SK-N-SH (cell line): ENCODE measurements at regions not wholly inside any gene's neighbourhood (a gene's known extent, or its start where the extent isn't known, plus 50 kb on each side); places are given as distances from the start of the nearest gene placed in this dataset.

ENCODE experiments used
- EZH2phosphoT487 ChIP-seq: fragments of 200-600 bp; sonication (generic); IDR thresholded peaks from 2 replicates; pipeline ENCODE4 v1.6.1; 2017; ENCODE audit warnings: low read depth, mixed run types, mild to moderate bottlenecking, antibody characterized with exemption, moderate library complexity, borderline replicate concordance
- FOXJ3 ChIP-seq: sonication (generic); formaldehyde crosslinking; IDR thresholded peaks from 2 replicates; pipeline ENCODE4 v1.5.1; 2020; ENCODE audit warnings: mild to moderate bottlenecking, missing genetic modification reagents
- JUND ChIP-seq: IDR thresholded peaks from 2 replicates; pipeline ENCODE4 v1.4.0; 2012
- MXI1 ChIP-seq: IDR thresholded peaks from 2 replicates; pipeline ENCODE4 v1.6.1; 2012; ENCODE audit warnings: mild to moderate bottlenecking, low read depth, low read length, improper control_type of control experiment
- NRF1 ChIP-seq: IDR thresholded peaks from 2 replicates; pipeline ENCODE4 v1.6.1; 2012; ENCODE audit warnings: low read depth, mild to moderate bottlenecking, low read length
- POLR2AphosphoS5 ChIP-seq: IDR thresholded peaks from 2 replicates; pipeline ENCODE4 v1.6.1; 2012; ENCODE audit warnings: low read depth, low read length
- SIN3A ChIP-seq: IDR thresholded peaks from 2 replicates; pipeline ENCODE4 v1.6.1; 2012; ENCODE audit warnings: low read depth, mild to moderate bottlenecking, low read length, moderate library complexity, borderline replicate concordance
- TAF1 ChIP-seq: IDR thresholded peaks from 2 replicates; pipeline ENCODE4 v1.6.1; 2012; ENCODE audit warnings: low read depth, mild to moderate bottlenecking, low read length, moderate library complexity, borderline replicate concordance
- TF ChIP-seq, protein P1 (sequence below): fragments of 200-600 bp; sonication (generic); IDR thresholded peaks from 2 replicates; pipeline ENCODE4 v1.6.1; 2017; ENCODE audit warnings: antibody characterized with exemption, mild to moderate bottlenecking, moderate library complexity
- TF ChIP-seq, protein P2 (sequence below): fragments of 150-350 bp; IDR thresholded peaks from 2 replicates; pipeline ENCODE4 v1.6.1; 2016; ENCODE audit warnings: mild to moderate bottlenecking, low read depth, low read length
- TF ChIP-seq, protein P3 (sequence below): IDR thresholded peaks from 2 replicates; pipeline ENCODE4 v1.4.0; 2012; ENCODE audit warnings: low read depth, borderline replicate concordance
- TF ChIP-seq, protein P4 (sequence below): IDR thresholded peaks from 2 replicates; pipeline ENCODE4 v1.4.0; 2012; ENCODE audit warnings: low read depth

DNA sequence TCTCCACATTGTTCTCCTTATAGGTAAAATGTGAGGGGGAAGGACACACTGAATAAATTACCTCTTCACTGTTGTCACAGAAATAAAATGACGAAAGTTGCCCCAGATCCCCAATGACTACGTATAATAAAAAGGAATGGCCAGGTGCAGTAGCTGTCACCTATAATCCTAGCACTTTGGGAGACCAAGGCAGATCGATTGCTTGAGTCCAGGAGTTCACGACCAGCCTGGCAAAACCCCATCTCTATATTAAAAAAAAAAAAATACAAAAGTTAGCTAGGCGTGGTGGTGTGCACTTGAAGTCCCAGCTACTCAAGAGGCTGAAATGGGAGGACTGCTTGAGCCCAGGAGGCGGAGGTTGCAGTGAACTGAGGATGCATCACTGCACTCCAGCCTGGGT lies 82.2 kb upstream of the APC start:
- TF ChIP-seq, protein P1, sequence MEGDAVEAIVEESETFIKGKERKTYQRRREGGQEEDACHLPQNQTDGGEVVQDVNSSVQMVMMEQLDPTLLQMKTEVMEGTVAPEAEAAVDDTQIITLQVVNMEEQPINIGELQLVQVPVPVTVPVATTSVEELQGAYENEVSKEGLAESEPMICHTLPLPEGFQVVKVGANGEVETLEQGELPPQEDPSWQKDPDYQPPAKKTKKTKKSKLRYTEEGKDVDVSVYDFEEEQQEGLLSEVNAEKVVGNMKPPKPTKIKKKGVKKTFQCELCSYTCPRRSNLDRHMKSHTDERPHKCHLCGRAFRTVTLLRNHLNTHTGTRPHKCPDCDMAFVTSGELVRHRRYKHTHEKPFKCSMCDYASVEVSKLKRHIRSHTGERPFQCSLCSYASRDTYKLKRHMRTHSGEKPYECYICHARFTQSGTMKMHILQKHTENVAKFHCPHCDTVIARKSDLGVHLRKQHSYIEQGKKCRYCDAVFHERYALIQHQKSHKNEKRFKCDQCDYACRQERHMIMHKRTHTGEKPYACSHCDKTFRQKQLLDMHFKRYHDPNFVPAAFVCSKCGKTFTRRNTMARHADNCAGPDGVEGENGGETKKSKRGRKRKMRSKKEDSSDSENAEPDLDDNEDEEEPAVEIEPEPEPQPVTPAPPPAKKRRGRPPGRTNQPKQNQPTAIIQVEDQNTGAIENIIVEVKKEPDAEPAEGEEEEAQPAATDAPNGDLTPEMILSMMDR = no peak
- TF ChIP-seq SIN3A = no peak
- no peak for TF ChIP-seq POLR2AphosphoS5
- TF ChIP-seq FOXJ3 (CRISPR knock-in tag) = no peak
- no peak for TF ChIP-seq EZH2phosphoT487
- TF ChIP-seq MXI1 = no peak
- no peak for TF ChIP-seq TAF1
- TF ChIP-seq JUND = no peak
- TF ChIP-seq, protein P2, sequence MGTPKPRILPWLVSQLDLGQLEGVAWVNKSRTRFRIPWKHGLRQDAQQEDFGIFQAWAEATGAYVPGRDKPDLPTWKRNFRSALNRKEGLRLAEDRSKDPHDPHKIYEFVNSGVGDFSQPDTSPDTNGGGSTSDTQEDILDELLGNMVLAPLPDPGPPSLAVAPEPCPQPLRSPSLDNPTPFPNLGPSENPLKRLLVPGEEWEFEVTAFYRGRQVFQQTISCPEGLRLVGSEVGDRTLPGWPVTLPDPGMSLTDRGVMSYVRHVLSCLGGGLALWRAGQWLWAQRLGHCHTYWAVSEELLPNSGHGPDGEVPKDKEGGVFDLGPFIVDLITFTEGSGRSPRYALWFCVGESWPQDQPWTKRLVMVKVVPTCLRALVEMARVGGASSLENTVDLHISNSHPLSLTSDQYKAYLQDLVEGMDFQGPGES = no peak
- TF ChIP-seq, protein P3, sequence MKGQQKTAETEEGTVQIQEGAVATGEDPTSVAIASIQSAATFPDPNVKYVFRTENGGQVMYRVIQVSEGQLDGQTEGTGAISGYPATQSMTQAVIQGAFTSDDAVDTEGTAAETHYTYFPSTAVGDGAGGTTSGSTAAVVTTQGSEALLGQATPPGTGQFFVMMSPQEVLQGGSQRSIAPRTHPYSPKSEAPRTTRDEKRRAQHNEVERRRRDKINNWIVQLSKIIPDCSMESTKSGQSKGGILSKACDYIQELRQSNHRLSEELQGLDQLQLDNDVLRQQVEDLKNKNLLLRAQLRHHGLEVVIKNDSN = no peak
- TF ChIP-seq NRF1 = no peak
- TF ChIP-seq, protein P4, sequence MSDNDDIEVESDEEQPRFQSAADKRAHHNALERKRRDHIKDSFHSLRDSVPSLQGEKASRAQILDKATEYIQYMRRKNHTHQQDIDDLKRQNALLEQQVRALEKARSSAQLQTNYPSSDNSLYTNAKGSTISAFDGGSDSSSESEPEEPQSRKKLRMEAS = no peak
